ENCODE measurements at regions not wholly inside any gene's neighbourhood (a gene's known extent, or its start where the extent isn't known, plus 50 kb on each side); places are given as distances from the start of the nearest gene placed in this dataset.

DNA sequence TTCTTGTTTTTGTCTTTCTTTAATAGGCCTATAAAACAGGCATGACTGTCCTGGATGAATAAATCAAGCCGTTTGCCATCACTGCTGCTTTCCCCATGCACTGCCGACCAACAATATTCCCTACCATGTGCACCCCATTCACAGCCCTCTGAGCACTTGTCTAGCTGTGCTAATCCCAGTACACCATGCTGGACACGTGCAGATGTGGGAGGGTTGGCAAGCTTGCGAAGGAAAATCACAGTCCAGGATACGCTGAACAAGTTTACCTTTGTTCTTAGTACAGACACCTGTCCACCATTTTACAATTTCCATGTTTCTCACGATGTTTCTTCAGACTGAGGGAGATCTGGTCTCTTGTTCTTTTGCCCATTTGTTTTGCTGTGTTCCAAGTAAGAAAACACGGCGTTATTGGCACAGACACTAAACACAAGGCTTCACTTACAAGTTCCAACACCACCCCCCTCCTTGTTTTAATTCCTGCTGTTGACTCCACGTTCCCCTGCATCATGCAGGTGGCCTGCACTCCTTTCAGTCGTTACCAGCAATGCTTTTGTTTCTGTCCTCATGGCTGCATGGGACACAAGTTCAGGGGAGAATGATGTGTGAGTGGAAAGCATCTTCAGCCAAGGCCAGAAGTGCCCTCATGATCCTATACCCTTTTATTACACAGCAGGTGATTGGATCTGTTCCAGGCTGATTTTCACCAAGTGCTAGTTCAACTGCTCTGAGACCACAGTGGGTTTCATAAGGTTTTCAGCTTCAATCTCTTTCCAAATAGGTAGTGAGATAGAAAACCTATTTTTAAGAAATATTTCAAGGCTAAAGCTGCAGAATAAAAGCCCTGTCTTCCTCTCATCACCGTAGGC is 608.9 kb downstream of the IRX1 start:
- peak; percentile 16 for DNase-seq

DNA sequence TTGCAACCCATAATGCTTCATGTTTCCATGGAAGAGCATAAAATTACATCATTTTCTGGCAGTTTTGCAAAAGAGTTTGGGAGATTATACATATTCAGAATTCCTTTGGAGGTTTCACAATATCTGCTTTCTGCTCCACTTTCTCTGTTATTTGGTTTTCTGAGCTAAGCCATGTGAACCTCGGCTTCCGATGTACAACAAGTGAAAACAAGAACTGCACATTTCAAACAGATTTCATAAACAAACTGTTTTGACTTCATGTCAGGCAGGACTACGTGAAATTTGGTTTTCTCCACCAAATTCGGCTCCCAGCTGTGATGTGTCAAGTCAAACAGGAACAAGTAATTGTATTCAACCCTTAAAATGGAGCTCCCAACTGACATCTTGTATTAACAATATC is 609.8 kb downstream of the IRX1 start:
- DNase-seq: no peak

DNA sequence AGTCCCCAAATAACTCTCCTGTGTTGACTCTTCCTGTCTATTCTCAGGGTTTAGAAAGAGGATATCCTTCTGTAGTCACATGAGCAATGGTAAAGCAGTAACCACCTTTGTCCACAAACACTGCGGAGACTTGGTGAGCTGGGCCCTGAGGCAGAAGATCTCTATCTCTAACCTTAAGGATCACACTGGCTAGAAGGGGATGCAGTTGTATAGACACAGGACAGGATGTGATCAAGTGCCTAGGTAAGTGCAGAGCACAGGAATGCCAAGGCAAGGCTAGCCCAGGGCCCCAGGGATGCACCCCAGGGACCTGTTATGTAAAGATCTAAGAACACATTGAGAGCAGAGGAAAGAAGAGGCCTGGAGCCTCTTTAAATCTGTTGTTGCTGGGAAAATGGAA is 610.5 kb downstream of the IRX1 start:
- no peak for DNase-seq

DNA sequence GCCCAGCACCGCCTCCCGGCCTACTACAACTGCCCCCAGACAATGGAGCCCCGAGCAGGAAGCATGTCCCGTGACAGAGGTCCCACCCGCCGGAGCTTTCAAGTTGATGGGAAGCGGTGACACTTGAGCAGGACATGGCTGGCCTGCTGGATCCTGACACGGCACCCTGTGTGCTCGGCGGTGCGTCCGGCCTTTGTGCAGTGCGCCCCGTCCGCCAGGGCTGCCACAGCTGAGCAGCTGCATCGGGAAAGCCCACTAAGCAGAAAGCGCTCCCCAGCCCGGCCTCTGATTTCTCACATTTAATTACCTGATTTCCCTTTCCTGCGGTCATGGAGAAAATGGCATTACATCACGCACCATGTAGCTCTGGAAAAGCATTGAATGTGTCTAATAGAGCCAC is 611.9 kb downstream of the IRX1 start:
- no peak for DNase-seq

DNA sequence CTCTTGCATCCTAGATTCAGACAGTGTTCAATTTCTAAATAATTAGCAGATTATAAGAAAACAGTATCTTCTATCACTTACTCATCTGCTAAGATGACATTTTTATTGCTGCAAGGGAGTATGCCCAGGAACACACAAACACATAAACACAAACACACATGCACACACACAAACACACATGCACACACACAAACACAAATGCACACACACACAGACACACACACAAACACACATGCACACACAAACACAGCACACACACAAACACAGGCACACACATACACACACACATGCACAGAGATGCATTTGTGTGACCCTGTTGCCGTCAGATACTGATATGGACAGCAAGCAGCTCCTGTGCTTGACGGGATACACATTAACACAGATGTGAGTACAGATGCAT is 612.9 kb downstream of the IRX1 start:
- no peak for DNase-seq

DNA sequence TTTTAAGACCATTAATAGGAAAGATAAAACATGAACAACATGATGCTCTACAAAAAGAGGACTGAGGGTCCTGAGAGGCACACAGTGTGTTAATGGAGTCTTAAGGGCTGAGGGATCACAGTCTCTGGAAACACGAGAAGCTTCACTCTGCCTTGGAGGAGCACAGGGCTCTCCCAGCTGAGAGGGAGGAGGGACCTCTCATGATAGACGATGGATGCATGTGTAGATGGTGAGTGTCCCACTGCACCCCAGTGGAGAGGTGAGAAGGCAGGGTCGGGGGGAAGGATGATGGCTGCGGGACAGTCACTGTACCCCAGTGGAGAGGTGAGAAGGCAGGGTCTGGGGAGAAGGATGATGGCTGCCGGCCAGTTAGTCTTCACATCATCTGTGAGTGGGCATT is 613.4 kb downstream of the IRX1 start:
- no peak for DNase-seq

DNA sequence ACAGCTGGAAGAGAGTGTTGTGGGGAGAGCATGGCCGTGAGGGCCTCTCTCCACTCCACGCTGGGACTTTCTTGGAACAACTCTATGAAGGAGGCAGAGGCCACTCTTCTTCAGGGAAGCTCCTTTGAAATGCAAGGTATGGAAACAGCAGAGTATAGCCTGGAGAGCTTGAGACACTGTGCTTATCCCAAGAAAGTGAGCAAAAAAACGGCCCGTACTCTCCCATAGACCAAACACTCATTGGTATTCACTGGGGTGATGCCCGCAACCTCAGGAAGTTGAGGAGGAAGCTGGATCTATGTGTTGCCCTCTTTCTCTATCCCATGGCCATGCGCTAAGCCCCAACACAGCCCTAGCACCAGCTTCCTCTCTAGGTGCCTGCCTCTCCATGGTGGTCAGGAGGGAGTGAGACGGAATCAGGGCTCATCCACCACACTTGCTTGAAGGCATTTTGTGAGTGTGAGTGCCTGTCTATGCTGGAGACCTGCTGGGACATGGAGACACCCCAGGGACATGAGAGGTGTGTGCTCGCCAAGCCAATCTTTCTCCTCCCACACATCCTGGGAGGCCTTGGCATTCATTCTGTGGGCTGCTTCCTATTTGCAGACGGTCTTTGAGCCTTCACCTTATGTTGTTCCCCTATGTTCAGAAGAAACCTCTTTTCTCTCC is 616.6 kb downstream of the IRX1 start:
- DNase-seq: no peak

DNA sequence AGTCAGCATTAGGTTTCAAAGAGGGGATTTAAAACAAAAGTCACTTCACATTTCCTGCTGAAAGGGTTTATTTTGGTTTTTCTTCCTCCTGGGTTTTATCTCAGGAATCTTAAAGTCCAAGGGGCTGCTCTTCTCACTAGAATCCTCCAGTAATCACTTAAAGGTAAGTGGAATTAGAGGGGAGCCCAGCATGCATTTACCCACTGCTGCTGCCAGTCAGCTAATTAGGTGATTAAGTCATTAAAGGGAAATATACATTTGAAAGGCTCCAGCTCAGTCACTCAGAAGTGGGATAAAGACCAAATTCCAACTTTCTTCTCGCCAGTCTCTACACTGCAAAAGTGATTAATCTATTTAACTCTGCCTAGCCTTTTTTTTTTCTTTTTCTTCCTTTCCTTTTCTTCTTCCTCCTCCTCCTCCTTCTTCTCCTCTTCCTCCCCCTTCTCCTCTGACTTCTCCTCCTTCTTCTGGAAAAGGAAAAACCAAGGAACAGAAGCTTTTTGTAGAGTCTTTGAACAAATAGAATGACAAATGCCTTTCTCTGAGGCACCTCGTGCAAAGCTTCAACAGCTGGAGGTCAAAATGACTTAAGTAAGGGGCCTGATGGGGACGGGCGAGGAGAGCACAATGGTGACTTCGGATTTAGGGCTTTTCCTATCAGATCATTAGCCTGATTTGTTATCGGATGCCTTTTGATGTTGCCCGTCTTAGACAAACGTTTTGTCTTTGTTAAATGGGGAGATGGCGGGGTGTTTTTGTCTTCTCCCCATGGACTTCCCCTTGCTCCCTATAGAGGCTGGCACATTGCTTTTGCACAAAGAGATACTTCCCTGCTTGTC is 617.6 kb downstream of the IRX1 start:
- no peak for DNase-seq

DNA sequence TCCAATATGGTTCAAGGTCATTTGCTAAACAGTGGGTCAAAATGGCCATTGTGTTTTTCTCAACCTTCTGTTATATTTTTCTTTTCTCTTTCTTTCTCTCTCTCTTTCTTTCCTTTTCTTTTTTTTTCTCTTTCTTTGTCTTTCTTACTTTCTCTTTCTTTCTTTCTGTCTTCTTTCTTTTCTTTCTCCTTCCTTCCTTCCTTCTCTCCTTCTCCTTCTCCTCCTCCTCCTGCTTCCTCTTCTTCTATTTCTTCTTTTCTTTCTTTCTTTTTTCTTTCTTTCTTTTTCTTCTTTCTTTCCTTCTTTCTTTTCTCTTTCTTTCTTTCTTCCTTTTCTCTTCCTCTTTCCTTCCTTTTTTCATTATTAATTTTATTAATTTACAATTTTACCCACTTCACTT is 619.5 kb downstream of the IRX1 start:
- DNase-seq: no peak

DNA sequence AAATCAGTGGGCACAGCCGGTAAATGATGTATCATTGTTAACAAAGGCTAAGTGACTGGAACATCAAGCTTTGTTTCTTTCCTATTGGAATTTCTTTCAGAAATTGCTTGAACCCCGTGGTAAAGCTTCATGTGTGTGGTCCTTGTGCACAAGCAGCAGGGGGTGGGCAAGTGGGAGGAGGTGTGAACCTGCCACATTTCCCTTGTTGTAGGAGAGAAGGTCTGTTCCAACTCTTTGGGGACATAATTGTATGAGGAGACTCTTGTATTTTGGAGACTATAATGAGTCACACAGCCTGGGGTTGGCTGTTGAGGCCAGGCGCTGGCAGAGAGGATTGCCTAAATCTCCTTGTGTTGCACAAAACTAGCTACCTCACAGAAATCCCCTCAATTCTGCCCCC is 620.5 kb downstream of the IRX1 start:
- DNase-seq: no peak

DNA sequence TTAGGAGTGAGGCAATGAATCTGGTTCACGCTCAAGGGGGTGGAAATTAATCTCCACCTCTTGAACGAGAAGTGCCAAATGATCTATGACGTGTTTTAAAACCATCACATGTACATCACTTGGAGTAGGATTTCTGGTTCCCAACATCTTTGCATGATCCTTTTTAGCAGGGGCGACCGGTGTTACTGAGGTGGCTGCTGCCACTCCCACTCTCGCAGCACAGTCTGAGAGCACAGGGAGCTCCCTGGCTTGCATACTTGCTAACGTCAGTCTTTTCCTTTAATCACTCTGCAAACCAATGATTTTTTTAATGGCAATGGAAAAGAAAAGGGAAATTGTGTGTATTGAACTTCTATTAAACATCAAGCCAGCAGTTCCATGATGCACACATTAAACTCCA is 624.4 kb downstream of the IRX1 start:
- no peak for DNase-seq

DNA sequence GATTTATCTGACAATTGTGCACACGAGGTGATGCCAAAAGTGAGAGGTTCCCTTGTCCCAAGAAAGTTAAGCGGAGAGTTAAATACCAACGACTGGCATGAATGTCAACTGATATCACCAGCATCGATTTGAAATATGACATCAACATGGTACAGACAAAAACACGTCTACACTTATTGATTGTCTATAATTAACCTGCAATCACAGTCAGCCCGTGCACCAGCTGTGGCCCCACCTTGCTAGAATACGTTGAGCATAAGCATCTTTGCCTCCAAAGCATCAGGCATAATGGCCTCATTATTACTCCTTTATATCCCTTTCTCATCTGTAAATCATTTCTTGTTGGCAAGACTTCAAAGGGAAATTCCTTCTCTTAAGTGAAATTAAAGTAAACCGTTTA is 625.4 kb downstream of the IRX1 start:
- no peak for DNase-seq

DNA sequence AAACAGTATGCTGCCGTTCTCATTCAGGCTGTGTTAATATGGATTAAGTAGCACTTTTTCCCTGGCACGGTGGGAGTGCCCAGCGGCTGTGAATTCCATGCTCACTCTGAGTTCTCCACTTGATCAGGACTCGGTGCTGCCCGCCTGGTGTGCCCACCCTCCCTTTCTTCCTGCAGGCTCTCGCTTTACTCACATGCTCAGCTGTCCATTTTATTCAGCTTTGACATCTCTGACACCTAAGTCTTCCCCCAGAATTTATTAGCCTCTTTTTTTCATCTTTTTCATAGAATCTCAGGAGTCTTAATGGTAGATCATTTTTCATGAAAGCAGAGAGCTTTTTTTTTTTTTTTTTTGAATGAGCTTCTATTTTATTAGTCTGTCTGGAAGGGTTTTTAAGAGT is 626.5 kb downstream of the IRX1 start:
- DNase-seq: no peak

DNA sequence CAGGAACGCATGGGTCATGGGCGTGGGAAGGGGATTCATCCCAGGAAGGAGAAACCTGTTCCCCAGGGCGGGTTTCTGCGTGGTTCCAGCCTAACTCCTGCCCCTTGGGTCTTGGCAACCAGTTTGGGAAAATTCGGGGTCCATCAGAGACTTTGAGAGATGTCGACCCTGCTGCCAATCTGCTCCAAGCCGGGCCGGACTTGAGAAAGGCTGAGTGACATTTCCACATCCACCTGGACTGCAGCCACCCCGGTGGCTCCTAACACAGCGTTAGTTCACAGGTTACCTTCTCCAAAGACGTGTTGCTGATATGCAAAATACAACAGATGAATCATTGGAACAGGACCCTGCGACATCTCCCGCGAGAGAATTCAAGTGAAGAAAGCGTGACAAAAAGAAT is 627.2 kb downstream of the IRX1 start:
- no peak for DNase-seq

DNA sequence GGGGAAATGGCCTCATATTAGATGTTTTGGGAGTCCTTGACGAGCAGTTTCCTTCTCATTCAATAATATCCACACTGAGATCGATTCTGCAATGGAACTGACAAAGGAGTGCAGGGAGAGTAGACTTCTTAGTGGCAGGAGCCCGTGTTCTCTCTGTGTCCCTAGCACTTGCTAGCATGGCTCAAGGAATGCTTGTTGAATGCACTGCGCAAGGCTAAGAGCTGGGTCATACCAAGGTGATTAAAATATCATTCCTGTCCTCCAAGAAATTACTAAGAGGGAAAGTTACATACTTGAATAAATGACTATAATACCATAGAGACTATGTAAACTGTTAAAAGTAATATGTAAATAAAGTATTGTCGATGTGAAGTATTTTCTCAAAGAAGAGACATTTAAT is 630.1 kb downstream of the IRX1 start:
- DNase-seq: no peak

DNA sequence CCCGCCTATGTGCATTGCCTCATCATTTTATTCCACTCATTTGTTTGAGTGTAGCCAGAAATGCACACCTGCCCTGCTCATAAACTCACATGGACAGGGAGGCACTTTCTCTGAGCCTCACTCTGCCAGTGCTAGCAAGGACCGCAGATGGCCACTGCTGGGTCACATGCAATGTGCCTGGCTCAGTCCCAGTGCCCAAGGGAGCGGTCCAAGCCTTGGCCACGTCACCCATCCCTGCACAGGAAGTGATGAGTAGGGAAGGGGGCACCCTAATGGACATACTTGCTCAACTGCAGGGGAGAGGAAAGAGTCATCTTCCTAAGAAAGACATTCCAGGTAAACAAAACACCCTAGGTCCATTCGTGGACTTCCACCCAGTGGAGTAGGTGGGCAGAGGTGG is 630.9 kb downstream of the IRX1 start:
- no peak for DNase-seq

DNA sequence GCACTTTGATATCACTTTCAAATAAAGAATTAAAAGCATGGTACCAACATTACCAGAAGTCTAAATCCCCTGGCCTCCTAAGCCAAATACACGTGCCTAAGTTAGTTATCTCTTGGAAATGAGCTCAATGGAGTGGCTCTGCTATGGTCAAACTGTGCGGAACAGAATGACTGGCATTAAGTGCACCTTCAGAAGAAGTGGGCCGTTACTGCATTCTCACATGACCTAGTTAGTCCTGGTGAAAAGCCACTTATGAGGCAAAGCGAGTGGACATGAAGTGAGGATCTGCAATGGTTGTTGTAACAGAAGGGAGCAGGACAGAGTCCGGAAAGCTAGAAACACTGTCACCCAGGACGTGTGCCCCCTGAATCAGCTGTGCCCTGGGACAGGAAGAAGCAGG is 633.1 kb downstream of the IRX1 start:
- DNase-seq: no peak

DNA sequence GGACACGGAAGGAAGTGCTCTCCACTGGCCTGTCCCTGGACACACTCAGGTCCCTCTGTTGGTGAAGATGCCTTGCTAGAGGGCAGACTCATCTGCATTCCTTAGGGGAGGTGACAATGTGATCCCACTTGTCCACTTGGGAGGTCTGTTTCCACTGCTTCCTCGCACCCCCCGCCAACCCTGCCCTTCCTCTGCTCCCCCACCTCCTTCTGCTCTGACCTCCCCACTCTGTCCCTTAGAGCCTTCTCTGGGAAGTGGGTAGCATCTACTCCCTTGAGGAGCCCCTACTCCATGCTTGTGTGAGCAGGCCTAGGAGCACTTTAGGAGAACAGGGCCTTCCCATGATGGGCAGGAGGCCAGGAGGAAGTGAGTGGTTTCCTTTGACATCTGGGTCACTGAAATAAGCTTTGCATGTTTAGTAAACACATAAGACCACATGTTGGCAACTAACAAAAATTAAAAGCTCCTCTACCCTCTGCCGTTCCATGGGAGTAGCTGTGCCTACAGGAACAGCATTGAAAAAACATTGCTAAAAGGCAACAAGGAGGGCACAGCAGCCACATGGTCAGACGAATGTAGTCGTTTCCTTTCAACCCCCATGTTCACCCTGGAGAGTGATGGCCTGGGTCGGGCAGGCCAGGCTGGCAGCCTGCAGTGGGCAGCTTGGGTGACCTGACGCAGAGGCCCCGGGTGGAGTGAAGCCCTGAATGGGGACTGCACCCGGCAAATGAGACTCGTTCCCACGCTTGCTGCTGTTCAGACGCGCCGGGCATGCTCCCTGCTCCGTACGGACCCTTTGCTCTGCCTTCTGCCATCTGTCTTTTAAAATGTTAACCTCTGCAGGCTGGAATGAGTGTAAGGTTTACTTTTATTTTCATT is 634.0 kb downstream of the IRX1 start:
- DNase-seq: no peak

DNA sequence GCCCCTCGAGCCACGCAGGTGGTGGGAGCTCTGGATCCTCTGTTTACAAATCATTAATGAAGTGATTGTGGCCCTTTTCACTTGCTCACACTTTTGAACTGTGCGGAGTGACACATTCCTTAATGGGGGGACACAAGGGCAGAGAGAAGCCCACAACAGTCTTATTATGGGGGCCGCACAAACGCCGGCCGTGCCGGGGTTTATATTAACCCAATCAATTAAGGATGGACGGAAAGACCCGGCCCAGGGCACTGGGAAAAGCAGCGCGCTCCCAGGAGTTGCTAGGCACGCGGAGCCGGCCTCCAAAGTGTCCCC is 634.8 kb downstream of the IRX1 start:
- no peak for DNase-seq

DNA sequence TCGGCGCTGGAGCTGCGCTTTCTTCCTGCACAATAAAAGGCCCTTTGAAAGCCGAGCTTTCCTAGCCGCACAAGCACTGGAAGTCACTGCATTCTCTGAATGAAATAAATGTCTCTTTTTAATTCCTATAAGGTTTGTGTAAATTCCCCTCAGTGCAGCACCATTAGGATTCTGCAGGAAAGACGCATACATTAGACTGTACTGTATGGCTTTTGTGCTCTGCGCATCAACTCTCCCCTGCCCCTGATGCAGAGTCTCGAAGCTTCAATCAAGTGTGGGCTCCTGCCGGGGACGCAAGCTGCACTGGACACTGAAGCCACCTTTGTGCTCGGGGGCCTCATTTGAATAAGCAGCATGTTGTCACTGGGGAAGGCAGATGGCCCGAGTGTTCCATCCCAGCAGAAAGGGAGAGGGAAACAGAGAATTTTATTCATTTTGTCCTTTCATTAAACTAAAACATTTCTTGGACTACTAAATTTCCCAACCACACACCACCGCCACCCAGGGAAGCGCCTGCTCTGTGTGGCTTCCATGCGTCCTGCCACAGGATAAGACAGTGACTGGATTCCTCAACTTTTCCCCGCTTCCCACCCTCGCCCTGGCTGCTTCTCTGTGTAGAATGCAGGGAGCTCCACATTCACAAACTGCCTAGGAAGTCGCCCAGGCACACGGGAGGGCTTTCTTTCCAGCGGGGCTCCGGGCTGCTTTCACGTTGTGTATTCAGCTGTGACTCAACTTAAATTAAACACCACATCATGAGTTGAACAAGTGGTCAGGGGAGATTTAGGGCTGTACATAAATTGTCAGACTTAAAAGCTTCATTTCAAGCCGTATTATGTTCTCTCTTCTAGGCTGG is 635.4 kb downstream of the IRX1 start:
- no peak for DNase-seq

DNA sequence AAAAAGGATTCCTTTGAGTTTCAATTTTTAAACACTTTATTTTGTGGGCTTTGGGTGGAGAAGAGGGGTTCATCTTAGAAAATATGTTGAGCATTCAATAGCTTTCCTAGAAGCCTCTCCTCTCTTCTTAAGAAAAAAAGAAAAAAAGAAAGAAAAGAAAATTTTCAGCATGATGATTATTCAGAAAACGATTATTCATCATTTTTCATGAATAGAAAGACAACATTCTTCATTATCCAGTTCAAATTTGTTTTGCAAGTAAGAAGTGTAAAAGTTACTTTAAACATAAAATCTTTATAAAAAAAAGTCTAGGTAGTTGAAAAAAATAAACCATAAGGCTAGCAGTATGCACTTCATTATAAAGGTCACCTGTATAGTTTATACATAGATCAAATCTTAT is 636.5 kb downstream of the IRX1 start:
- DNase-seq: no peak

DNA sequence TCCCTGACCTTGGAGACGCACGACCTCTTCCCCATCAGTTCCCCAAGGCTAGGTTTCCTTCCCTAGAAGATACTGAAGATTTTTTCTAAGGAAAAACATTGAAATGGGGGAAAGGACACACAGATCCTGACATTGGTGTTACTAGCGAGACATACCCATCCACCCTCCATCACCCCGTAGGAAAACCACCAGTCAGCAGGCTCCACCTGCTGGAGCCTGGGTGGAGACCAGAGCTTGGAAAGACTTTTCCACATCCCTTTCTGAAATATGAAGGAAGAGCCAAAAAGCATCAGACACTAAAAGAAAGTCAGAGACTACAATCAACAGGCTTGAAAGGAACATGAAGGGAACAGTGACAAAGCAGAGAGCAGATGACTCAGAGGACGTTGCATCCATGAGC is 638.0 kb downstream of the IRX1 start:
- peak; percentile 29 for DNase-seq
